ENCODE measurements at regions not wholly inside any gene's neighbourhood (a gene's known extent, or its start where the extent isn't known, plus 50 kb on each side); places are given as distances from the start of the nearest gene placed in this dataset.

DNA sequence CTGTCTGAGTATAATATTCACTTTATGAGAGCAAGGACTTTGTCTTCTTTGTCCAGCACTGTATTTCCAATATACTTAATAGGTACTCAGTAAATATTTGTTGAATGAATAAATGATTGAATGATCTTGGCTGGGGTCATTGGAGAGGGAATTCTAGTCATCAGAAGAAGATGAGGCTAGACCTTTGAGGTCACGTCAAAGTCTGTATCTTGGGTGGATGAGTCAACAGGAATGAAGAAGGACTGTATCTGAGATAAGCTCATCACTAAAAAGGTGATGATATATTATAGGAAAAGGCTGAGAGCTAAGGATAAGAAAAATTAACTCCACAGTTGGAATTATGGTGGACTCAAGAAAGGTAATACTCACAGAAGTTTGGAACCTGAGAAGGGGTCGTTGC is 125.1 kb upstream of the MAGI3 start:
- no peak for DNase-seq (ENCODE audit: low spot score)

DNA sequence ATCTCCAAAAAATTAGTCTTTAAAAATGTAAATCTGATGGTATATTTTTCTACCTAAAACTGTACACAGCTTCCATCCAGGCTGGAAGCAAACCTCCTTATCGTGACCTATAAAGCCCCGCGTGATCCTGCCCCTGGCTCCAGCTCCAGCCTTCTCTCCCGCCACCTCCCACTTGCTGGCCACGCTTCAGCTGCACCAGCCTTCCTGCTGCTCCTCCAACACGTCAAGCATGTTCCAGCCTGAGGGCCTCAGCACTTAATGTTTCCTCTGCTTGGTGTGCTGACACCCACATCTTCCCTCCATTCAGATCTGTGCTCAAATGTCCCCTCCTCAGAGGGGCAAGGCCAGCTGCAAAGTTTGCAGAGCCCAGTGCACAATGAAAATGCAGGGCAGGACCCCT is 123.5 kb upstream of the MAGI3 start:
- no peak for DNase-seq (ENCODE audit: low spot score)

DNA sequence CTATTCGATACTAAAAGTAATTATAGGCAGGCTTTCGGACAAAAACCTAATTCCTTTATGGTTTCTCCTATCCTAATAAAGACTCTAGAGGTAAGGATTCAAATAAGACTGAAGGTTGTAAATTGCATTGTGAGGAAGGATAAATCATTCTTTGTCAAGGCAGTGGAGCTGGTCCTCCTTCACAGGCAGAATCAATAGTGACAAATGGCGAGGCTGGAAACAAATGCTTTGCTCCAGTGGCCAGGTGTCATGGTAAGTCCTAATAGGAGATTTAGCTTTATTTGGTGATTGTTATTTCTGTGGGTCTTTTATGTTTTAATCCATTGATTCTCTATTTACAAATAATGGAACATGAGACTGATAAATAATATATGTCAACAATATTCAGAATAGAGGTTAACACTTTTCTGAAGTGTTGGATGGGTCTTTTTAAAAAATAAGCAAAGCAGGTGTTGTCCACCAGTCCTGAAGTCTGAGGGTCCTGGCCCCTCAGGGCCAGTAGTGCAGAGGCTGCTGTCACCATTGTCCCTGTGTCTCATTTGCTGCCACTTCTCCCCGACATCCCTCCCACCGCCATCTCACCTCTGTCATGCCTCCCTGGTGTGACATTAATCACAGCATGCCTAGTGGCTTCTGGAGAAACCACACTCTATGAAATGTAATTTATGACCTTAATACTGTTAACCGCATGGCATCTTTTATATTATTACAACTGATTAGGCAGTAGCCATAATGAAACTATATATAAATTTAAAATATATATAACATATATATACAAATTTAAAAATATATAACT is 120.9 kb upstream of the MAGI3 start:
- no peak for DNase-seq (ENCODE audit: low spot score)

DNA sequence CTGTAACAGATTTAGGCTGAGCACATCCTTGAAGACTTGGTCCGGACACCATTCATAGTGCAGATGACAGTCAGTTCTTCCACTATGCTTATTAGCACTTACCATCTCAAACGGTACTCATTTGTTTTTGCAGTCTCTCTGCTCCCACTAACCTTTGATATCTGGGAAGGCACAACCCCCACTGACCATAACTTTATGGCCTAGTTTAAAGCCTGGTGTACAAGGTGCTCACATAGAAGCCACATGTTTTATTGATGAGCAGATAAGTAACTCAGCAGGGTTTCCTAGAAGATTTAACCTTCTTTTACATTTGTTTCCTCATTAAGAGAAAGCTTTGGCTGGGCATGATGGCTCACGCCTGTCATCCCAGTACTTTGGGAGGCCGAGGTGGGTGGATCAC is 119.3 kb upstream of the MAGI3 start:
- DNase-seq (ENCODE audit: low spot score): no peak

DNA sequence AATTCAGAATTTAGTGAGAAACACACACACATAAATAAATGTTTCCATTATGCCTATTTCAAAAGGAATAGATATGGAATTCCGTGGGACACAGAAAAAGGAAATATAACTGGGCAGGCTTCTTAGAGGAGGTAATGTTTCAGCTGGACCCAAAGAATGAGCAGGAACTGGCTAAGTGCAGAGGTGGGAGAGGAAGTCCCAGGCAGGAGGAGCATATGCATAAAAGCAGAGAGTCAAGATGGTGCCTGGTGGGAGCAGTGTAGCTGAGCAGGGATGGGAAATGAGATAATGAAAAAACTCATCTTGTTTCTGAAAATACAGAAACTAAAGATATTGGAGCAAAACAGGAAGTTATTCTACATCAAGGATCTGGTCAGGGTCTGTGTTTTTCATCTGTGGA is 115.2 kb upstream of the MAGI3 start:
- no peak for DNase-seq (ENCODE audit: low spot score)

DNA sequence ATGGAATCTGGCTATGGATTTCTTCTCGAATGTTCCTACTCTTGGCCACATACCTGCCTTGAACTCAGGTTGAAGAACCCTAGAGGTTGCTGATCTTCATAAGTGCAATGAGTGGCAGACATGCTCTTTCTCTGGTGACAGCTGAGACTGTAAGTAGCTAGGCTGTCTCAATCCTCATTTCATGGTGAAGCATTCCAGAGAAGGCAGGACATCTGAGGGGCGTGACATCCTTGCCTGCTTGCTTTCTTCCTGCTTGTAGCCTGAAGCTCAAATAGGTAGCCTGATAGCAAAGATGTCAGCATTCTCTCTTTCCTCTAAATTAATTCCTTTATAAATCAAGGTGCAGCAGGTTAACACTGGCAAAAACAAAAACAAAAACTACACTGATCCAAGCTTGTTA is 114.6 kb upstream of the MAGI3 start:
- no peak for DNase-seq (ENCODE audit: low spot score)

DNA sequence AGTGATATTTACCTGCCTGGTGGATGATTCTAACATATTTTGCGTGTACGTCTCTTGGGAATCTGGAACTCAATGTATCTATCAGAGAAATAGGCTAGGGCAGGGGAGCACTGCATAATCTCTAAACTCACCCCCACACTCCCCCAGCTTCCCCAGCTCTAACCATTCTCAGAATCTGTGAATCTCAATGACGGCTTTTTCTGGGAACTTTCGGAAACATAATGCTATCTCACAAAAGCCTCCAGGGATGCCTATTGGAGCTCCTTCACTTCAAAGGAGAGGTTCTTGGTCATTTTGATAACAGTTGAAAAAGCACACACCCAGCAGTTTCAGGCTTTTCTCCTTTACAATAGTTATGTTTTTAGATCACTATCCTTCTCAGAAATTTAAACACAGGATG is 113.8 kb upstream of the MAGI3 start:
- DNase-seq (ENCODE audit: low spot score): no peak

DNA sequence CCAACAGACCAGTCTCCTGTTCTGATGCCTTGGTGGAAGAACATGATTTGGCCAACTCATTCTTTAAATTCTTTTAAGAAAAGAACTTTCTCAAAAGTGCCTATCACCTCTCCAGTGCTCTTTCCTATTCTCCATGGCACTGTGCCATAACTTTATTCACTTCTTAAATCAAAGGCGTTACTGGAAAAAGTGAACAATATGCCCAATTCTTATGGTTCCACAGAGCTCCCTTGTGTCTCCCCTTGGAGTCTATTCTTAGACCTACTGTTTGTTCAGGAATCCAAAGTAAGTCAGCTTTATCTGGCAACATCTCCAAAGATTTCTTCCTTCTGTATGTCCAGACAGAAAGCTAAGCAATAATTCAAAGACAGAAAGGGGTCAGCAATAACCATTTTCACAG is 111.9 kb upstream of the MAGI3 start:
- DNase-seq (ENCODE audit: low spot score): no peak

DNA sequence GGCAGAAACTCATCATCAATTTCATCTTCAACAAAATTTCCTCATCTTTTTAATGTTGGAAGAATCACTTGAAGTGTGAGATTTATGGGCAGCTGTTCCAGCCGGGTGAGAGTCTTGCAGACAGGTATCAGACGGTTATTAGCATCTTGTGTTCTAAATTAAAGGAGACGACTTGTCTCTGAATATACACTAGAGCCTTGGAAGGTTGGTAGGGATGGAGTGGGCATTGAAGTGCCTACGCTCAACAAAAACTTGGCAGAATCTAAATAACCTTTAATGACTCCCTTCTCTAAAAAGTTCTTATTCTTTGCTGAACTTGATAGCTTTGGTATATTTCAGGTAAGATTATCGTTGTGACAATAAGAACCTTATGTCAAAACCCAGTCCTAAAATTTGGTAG is 111.5 kb upstream of the MAGI3 start:
- DNase-seq (ENCODE audit: low spot score): no peak

DNA sequence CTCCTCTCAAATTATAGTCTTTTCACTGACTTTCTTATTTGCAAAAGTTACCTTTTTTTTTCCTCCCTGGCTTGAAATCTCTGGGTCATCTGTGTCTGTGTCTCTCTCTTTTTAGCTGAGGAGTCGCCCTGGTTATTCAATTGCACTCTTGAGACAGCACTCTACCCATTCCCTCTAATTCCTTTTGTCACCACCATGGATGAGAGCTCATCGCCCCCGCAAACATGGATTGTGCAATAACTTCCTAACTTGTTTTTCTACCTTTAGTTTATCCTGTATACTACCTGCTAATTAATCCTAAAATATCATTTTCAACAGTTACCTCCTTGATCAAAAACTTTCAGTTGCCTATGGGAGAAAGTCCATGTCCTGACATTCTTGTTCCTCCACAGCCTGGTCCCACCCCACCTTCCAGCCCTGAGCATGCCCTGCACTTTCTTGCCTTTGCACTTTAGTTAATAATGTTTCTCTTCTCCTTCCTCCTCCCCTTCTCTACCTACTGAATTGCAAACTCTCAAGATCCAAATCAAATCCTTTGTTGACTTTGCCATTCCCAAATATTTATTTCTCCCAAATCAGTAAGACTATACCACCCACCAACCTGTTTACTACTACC is 110.4 kb upstream of the MAGI3 start:
- DNase-seq (ENCODE audit: low spot score): no peak

DNA sequence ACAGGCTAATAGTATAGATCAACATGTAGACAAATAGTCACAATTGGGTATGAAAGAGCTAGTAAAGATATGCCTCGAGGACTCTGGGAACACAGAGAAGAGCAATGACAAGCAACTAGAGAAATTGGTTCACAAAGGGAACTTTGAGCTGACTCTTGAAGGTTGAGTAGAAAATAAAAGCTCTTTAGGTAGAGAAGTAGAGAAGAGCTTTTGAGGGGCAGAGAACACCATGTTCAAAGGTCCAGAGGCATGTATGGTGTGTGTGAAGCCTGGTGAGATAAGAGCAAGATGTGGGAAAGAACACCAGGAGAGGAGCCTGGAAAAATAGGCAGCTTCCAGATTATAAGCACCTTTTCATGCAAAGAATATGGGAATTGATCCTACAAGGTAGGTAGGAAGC is 109.7 kb upstream of the MAGI3 start:
- no peak for DNase-seq (ENCODE audit: low spot score)

DNA sequence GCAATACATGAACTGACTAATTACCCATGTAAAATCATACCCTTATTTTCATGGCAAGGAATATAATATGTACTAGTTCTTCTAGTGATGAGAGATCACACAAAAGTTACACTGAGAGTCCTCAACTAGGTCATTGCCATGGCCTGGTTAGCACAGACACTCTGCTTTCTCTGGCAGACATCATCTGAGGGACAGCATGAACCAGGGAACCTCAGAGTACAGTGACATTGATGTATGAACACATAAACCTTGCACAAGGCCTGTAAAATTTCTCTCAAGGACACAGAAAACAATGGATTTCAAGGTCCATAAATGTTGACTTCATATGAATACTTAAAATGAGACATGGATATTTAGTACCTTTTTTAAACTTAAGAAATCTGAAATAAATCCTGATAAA is 108.8 kb upstream of the MAGI3 start:
- no peak for DNase-seq (ENCODE audit: low spot score)

DNA sequence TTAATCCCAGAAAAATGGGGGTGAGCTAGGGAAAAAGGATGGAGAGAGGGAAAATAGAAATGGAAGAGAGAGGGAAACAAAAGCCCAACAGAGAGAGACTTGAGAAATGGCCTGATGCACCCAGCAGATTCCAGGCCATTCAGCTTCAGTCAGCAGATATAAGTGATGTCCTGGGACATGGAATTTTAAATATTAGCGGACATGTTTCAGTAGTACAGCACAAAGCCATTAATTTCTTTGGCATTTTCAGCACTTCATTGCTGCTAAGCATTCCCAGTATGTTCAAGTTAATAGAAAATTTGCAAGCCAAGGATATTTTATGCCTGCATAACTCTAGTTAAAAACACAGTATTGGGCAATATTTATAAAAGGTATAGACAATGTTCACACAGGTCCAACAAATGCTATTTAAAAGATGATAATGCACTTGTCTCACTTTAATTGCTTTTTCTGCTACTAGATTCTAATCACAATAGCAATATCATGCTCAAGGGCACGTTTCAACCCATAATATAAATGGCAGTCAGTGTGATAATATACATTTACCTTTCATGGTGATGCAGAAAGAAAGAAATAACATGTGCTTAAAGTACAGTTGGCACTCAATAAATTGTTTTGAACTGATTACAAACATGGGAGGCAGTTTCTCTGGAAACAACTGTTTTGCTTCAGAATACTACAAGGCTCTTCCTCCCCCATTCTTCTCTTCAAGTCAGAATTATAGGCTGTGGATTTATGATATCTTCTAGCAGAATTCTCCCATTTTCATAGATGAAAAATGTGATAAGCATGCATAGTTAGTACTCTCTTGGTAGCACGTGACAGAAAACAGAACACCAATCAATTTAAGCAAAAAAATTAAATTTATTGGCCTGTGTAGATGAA is 108.1 kb upstream of the MAGI3 start:
- no peak for DNase-seq (ENCODE audit: low spot score)

DNA sequence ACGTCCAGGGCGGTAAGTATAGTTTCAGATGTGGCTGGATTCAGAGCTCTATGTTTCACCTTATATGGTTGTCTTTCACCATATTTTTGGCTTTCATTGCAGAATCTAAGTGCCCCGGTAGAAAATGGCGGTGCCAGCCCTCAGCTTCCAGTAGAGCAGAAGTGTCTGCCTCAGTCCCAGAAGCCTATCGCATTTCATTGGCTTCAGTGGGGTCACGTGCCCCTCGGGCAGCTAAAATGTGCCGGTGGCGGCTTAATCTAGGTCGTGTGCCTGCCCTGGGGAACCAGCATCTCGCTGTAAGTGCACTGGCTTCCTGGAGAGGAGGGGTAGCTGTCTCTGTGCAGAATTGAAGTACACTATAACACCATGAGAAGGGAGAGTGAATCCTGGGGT is 107.4 kb upstream of the MAGI3 start:
- no peak for DNase-seq (ENCODE audit: low spot score)

DNA sequence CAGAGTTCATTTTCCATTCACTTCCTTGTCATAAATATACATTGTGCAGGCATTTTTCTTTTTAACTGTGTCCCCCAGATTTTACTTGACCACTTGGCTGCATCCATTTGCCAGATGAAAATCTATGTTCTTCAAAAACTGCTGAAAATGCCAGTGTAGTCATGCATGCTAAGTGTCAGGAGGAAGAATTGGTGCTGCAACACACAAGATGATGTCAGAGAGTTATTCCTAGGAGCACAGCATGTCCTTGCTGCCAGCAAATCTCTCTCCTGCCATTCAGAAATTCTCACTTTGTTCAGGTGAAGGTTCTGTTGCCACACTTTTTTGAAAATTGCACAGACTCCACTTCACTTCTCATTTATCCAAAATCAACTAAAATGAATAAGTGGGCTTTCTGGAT is 106.4 kb upstream of the MAGI3 start:
- DNase-seq (ENCODE audit: low spot score): no peak

DNA sequence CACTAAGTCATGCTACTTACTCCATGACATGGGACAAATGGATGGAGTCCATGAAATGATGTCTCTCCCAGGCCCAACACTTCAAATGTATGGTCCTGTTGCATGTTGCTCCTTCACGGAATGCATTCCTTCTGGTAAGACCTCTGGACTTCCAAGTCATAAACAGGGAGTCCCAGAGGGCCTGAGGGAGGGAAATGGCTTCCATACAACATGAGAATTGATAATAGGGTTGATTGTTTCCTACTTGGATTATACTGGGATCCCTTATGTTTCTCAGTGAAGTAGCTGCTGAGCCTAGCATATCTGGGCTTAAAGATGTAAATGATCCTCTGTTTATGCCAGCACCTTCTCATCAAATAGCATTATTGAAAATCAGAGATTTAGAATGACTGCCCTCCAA is 104.2 kb upstream of the MAGI3 start:
- no peak for DNase-seq (ENCODE audit: low spot score)

DNA sequence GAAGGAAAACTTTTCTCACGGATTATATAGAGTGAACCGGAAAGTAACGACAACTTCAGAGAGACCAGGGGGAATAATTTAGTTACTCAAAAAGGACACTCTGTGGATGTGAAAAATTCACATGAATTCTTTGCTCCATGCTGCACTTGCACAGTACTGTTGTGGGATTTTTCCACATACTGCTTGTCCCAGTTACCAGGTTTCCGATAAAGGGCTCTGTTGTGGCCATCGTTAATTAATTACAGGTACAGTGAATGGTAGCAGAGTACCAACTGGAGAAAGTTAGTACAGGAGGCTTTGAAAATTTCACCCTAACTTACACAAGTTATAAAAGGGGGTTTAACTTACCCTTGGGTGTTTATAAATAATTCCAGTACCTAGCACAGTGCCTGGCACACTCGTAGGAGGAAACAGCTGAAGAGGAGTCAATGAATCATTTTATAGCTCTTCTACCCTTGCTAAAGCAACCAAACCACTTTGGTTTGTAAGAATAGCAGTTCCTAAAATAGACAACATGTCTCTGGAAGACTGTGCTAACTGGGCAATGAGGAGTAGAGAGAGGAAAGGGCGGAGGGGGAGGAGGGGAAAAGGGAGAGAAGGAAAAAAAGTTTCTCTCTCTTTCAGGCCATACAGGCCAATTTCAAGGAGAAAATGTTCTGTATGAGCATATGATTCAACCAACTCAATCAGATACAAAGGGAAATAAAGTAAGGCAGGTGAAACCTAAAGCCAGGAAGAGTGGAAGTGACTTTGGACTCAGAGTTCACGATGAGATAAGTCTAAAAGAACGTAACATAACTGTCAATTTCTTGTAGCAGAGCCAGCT is 98.3 kb upstream of the MAGI3 start:
- no peak for DNase-seq (ENCODE audit: low spot score)

DNA sequence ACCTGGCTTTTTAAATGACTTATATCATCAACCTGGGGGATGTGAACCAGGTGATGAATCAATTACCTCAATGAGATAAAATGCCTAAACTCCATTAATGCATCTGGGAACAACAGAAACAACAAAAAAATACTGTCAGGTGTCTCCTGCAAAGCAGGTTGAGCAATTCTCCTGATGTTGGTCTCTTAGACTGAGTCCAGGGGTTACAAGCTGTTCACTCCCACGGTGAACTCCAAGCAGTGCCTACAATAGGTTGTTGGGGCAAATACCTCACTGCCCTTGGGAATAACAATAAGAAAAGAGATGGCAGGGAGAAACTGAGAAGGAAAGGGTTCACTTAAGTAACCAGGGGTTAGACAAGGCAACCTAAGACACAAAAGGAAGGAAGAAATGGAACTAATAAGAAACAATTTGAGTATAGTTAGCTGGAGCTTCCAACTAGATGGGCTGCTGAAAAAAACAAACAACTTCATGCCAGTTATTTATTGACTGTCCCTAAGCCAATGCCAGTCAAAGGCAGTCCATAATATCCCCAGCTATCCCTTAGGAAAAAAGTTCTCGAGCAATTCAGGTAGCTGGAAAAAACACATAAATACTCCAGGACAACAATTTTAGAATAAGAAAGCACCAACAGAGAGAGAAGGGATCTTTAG is 97.6 kb upstream of the MAGI3 start:
- no peak for DNase-seq (ENCODE audit: low spot score)

DNA sequence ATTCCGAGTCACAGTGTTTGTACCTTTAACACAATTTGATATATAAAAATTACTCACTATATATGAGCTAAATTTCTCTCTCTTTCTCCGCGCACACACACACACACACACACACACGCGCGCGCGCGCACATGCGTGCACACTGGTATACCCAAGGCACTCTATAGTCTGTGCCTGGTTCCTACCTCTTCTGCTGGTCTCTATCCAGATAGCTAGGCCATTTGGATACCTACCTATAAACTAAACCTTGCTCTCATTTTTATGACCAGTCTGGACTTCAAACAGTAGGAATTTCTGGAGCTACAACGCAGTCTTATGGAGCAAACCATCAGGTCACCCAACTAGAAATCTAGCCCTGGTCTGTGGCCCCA is 97.1 kb upstream of the MAGI3 start:
- no peak for DNase-seq (ENCODE audit: low spot score)

DNA sequence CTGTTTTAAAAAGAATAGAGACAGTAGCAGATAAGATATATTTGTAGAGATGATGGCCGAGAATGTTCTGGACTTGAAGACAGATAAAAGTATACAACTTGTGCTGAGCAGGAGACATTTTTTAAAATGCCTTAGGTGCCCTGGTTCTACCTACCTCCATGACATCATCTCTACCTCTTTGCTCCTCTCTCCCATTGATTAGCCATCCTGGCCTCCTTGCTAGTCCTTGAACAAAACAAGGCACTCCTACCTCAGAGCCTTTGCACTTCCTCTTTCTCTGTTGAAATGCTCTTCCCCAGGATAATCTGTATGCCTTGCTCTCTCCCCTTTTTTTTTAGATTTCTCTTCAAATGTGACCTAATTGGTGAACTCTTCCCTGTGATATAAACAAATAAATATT is 92.6 kb upstream of the MAGI3 start:
- no peak for DNase-seq (ENCODE audit: low spot score)

DNA sequence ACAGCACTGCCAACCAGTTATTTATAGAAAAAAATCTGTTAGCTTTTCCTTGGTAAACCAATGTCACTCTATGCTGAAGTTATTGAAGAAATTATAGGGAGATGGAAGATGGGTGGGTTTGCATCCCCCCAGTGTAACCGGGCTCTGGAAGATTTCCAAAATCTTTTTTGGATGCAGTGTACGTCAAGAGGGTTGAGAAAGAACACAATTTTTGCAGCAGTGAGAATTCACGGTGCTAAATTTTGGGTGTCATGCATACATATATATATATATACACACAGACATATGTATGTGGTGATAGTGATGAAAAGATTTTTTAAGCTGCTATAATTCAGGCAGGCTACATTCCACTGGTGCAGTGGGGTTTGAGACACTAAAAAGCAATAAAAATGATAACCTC is 91.4 kb upstream of the MAGI3 start:
- DNase-seq (ENCODE audit: low spot score): no peak

DNA sequence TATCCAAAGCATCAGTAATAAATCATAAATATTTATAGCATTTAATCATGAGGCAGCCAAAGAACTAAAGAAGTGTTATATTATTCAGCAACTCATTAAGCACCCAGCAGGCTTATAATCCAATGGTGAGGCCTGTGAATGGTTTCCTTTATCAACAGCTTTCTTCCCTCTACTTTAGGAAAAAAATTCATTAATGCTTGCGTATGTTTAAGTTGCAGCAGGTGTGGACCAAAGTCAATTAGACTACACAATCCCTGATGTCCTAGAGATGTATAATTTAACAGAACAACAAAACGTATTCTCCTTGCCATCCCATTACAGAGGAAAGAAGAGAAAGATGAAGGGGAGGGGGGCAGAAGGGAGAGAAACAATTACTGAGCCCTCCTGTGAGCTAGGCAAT is 87.7 kb upstream of the MAGI3 start:
- DNase-seq (ENCODE audit: low spot score): no peak
